GM23338 (cell line): ENCODE measurements at regions not wholly inside any gene's neighbourhood (a gene's known extent, or its start where the extent isn't known, plus 50 kb on each side); places are given as distances from the start of the nearest gene placed in this dataset.
A peak's percentile ranks its signal among the peaks of the same experiment; 100 is the strongest.

ENCODE experiments used
- ATAC-seq: fragments of 200-7000 bp; cut with Tn5 transposase; 3 replicates; pipeline ENCODE4 v1.9.1; 2020
- DNase-seq: peaks from one replicate; pipeline ENCODE4 v3.0.0-alpha.2; 2015; ENCODE audit warnings: low spot score
- H2AFZ ChIP-seq: fragments of 200-600 bp; sonication (generic); 2 replicates; pipeline ENCODE4 v1.8.0; 2016; ENCODE audit warnings: antibody characterized with exemption, mild to moderate bottlenecking, moderate library complexity
- H3F3A ChIP-seq: fragments of 200-600 bp; sonication (generic); replicated peaks from 2 replicates; pipeline ENCODE4 v1.8.0; 2017; ENCODE audit warnings: antibody characterized with exemption, mixed run types, low read depth
- H3K27ac ChIP-seq: fragments of 200-600 bp; sonication (generic); 2 replicates; pipeline ENCODE4 v1.6.1; 2016; ENCODE audit warnings: low read depth
- H3K27me3 ChIP-seq: fragments of 200-600 bp; sonication (generic); 2 replicates; pipeline ENCODE4 v1.8.0; 2016; ENCODE audit warnings: mild to moderate bottlenecking, mixed run types, moderate library complexity; ENCODE audit not compliant: insufficient read depth
- H3K36me3 ChIP-seq: fragments of 200-600 bp; sonication (generic); 2 replicates; pipeline ENCODE4 v1.8.0; 2016; ENCODE audit warnings: mild to moderate bottlenecking; ENCODE audit not compliant: insufficient read depth
- H3K4me1 ChIP-seq: fragments of 200-600 bp; sonication (generic); 2 replicates; pipeline ENCODE4 v1.8.0; 2016; ENCODE audit warnings: mild to moderate bottlenecking, moderate library complexity; ENCODE audit not compliant: insufficient read depth
- H3K4me2 ChIP-seq: fragments of 200-600 bp; sonication (generic); 2 replicates; pipeline ENCODE4 v1.7.1; 2017; ENCODE audit warnings: mixed run types
- H3K4me3 ChIP-seq: fragments of 200-600 bp; sonication (generic); 2 replicates; pipeline ENCODE4 v1.6.1; 2016; ENCODE audit warnings: mixed run types
- H3K79me2 ChIP-seq: fragments of 200-600 bp; sonication (generic); replicated peaks from 2 replicates; pipeline ENCODE4 v1.8.0; 2017; ENCODE audit warnings: mild to moderate bottlenecking; ENCODE audit not compliant: insufficient read depth
- H3K9me2 ChIP-seq: fragments of 200-600 bp; sonication (generic); 2 replicates; pipeline ENCODE4 v1.8.0; 2017; ENCODE audit not compliant: insufficient read depth
- H4K20me1 ChIP-seq: fragments of 200-600 bp; sonication (generic); replicated peaks from 2 replicates; pipeline ENCODE4 v1.8.0; 2017; ENCODE audit warnings: mild to moderate bottlenecking; ENCODE audit not compliant: insufficient read depth
- H3K27ac Mint-ChIP-seq: 2 replicates; pipeline ENCODE4 v1.8.0; 2020; ENCODE audit warnings: inconsistent platforms, mild to moderate bottlenecking, moderate library complexity, mixed read lengths
- H3K27me3 Mint-ChIP-seq: 3 replicates; pipeline ENCODE4 v1.8.0; 2022; ENCODE audit warnings: low read depth, mild to moderate bottlenecking, moderate library complexity, mixed read lengths, inconsistent platforms; ENCODE audit not compliant: insufficient read depth, poor library complexity
- H3K36me3 Mint-ChIP-seq: 3 replicates; pipeline ENCODE4 v1.8.0; 2021; ENCODE audit warnings: low read depth, mild to moderate bottlenecking, inconsistent platforms, moderate library complexity, mixed read lengths
- H3K4me1 Mint-ChIP-seq: 3 replicates; pipeline ENCODE4 v1.8.0; 2020; ENCODE audit warnings: mild to moderate bottlenecking, inconsistent platforms, mixed read lengths
- H3K4me3 Mint-ChIP-seq: 3 replicates; pipeline ENCODE4 v1.8.0; 2021; ENCODE audit warnings: moderate library complexity, mild to moderate bottlenecking, inconsistent platforms, mixed read lengths
- H3K9me3 Mint-ChIP-seq: 3 replicates; pipeline ENCODE4 v1.8.0; 2020; ENCODE audit warnings: moderate library complexity, mild to moderate bottlenecking, inconsistent platforms, mixed read lengths
- CTCF ChIP-seq, 2 experiments: fragments of 200-600 bp in 1 of 2; sonication (generic) in 1 of 2; conservative IDR thresholded peaks; 2 replicates each; pipeline versions ENCODE4 v1.5.1 to v1.6.1; 2016 to 2017; ENCODE audit warnings: antibody characterized with exemption in 2 of 2, low read depth in 2 of 2, mild to moderate bottlenecking in 2 of 2, moderate library complexity in 1 of 2
- ETS1 ChIP-seq: IDR thresholded peaks from 2 replicates; pipeline ENCODE4 v1.6.1; 2016; ENCODE audit warnings: antibody characterized with exemption
- EZH2 ChIP-seq: fragments of 200-600 bp; sonication (generic); IDR thresholded peaks from one replicate; pipeline ENCODE4 v1.8.0; 2017; ENCODE audit warnings: antibody characterized with exemption, mild to moderate bottlenecking, low read depth; ENCODE audit not compliant: unreplicated experiment
- EZH2phosphoT487 ChIP-seq: fragments of 200-600 bp; sonication (generic); IDR thresholded peaks from one replicate; pipeline ENCODE4 v1.8.1; 2018; ENCODE audit warnings: antibody characterized with exemption; ENCODE audit not compliant: unreplicated experiment
- POLR2AphosphoS5 ChIP-seq: IDR thresholded peaks from 2 replicates; pipeline ENCODE4 v1.6.1; 2016; ENCODE audit warnings: antibody characterized with exemption, low read depth
- STAT1 ChIP-seq: IDR thresholded peaks from one replicate; pipeline ENCODE4 v1.6.1; 2016; ENCODE audit warnings: antibody characterized with exemption; ENCODE audit not compliant: unreplicated experiment
- ZNF462 ChIP-seq: fragments of 250-450 bp; sonication (Bioruptor Pico); IDR thresholded peaks from 2 replicates; pipeline ENCODE4 v1.5.0; 2020; ENCODE audit warnings: mild to moderate bottlenecking, moderate library complexity

- no peak for TF ChIP-seq ZNF462 (CRISPR knock-in tag)
- no peak for TF ChIP-seq EZH2
- no peak for TF ChIP-seq CTCF (conservative IDR thresholded peaks at IDR 0.05; ENCODE audit: low read depth in 2 of 2)
Observed at GRCh38 chr10:33638891-33639290, 304.4 kb upstream of the NRP1 start (continued).

- H3K9me2 ChIP-seq = peaks cover 3% of the 10 kb centered on the region; the same call in 1 of the 2 replicates
- no peaks in the 10 kb centered on the region for H4K20me1 ChIP-seq
- Mint-ChIP-seq H3K36me3 (no peaks in the 10 kb centered on the region; the same call in 2 of the 3 replicates), H3K4me3 (no peak overlapping the region), H3K27me3 (peaks cover 3% of the 10 kb centered on the region), H3K9me3 (peaks cover 5% of the 10 kb centered on the region; the same call in 2 of the 3 replicates), H3K27ac (no peak overlapping the region), H3K4me1 (no peaks in the 10 kb centered on the region; the same call in 2 of the 3 replicates)
- H3F3A ChIP-seq = no peaks in the 10 kb centered on the region
- H3K36me3 ChIP-seq = no peaks in the 10 kb centered on the region
- peak overlapping the region; percentile 74; the same call in 1 of the 2 replicates for H2AFZ ChIP-seq
- DNase-seq = no peak
- ATAC-seq = no peak
- H3K27me3 ChIP-seq = no peaks in the 10 kb centered on the region
- H3K27ac ChIP-seq = no peak overlapping the region
- no peaks in the 10 kb centered on the region for H3K79me2 ChIP-seq
- H3K4me2 ChIP-seq = no peak overlapping the region
- H3K4me3 ChIP-seq = no peak overlapping the region
- H3K4me1 ChIP-seq = no peaks in the 10 kb centered on the region
- TF ChIP-seq ZNF462 (CRISPR knock-in tag) (no peak), EZH2phosphoT487 (no peak), ETS1 (no peak), POLR2AphosphoS5 (no peak), STAT1 (no peak)
Observed at GRCh38 chr10:33638374-33638773, 303.9 kb upstream of the NRP1 start.
